Peyer's patch (tissue), 4 donors: ENCODE measurements at regions not wholly inside any gene's neighbourhood (a gene's known extent, or its start where the extent isn't known, plus 50 kb on each side); places are given as distances from the start of the nearest gene placed in this dataset.

Source experiments
- POLR2A ChIP-seq, 2 donors: fragments of 450-650 bp; IDR thresholded peaks; one replicate each; pipeline ENCODE4 v1.5.1; 2017; ENCODE audit warnings: antibody characterized with exemption in 2 of 2, mild to moderate bottlenecking in 2 of 2, moderate library complexity in 2 of 2
- TF ChIP-seq, protein P1 (sequence below), 6 experiments: fragments of 450-650 bp in 4 of 6; fragments of 200-600 bp in 2 of 6; sonication (generic) in 1 of 6; IDR thresholded peaks; one replicate each; pipeline ENCODE4 v1.5.1; 2017 to 2019; ENCODE audit warnings: antibody characterized with exemption in 6 of 6, mild to moderate bottlenecking in 3 of 6, moderate library complexity in 1 of 6

DNA sequence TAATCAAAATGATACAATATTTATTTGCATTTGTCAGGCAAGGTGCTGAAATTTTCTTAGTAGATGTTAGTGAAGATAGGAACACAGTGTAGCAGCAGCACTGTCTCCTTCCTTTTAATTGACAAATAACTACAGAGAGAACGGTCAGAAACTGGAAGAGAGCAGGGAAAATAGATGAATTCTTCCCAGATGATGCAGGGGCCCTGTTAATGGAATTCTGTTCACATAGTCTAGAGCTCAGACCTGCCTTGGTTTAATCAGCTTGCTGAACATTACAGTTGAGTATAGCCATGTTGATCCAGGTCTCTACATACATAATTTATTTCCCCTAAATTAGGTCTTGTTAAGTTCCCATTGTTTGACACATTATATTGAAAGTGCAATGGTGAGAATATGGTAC is 127.4 kb downstream of the SLC17A6 start:
- TF ChIP-seq, protein P1, sequence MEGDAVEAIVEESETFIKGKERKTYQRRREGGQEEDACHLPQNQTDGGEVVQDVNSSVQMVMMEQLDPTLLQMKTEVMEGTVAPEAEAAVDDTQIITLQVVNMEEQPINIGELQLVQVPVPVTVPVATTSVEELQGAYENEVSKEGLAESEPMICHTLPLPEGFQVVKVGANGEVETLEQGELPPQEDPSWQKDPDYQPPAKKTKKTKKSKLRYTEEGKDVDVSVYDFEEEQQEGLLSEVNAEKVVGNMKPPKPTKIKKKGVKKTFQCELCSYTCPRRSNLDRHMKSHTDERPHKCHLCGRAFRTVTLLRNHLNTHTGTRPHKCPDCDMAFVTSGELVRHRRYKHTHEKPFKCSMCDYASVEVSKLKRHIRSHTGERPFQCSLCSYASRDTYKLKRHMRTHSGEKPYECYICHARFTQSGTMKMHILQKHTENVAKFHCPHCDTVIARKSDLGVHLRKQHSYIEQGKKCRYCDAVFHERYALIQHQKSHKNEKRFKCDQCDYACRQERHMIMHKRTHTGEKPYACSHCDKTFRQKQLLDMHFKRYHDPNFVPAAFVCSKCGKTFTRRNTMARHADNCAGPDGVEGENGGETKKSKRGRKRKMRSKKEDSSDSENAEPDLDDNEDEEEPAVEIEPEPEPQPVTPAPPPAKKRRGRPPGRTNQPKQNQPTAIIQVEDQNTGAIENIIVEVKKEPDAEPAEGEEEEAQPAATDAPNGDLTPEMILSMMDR (IDR thresholded peaks at IDR 0.05), result no peak
- TF ChIP-seq POLR2A (IDR thresholded peaks at IDR 0.05), result no peak
